ENCODE measurements at regions not wholly inside any gene's neighbourhood (a gene's known extent, or its start where the extent isn't known, plus 50 kb on each side); places are given as distances from the start of the nearest gene placed in this dataset.

GRCh38 chr4:181281451-181281850 is 961.8 kb upstream of the TENM3 start:
- no peak for DNase-seq

GRCh38 chr4:181289198-181289597 is 954.0 kb upstream of the TENM3 start:
- peak; percentile 60 for DNase-seq

- DNase-seq: no peak
Observed at GRCh38 chr4:181291615-181292014, 951.6 kb upstream of the TENM3 start.

GRCh38 chr4:181293014-181293413 is 950.2 kb upstream of the TENM3 start:
- DNase-seq: no peak

GRCh38 chr4:181293541-181293940 is 949.7 kb upstream of the TENM3 start:
- DNase-seq: no peak

GRCh38 chr4:181294421-181294820 is 948.8 kb upstream of the TENM3 start:
- no peak for DNase-seq

- DNase-seq: peak; percentile 51
Observed at GRCh38 chr4:181301735-181302710, 941.2 kb upstream of the TENM3 start.

- DNase-seq: no peak
Observed at GRCh38 chr4:181307824-181308223, 935.4 kb upstream of the TENM3 start.

GRCh38 chr4:181308476-181309312 is 934.5 kb upstream of the TENM3 start:
- peak; percentile 12 for DNase-seq

- DNase-seq: no peak
Observed at GRCh38 chr4:181312066-181312465, 931.1 kb upstream of the TENM3 start.

- DNase-seq: no peak
Observed at GRCh38 chr4:181319629-181320028, 923.6 kb upstream of the TENM3 start.

GRCh38 chr4:181323061-181323460 is 920.1 kb upstream of the TENM3 start:
- no peak for DNase-seq

GRCh38 chr4:181330654-181331201 is 912.5 kb upstream of the TENM3 start:
- DNase-seq: no peak

GRCh38 chr4:181331214-181331613 is 912.0 kb upstream of the TENM3 start:
- no peak for DNase-seq

- DNase-seq: no peak
Observed at GRCh38 chr4:181345931-181346330, 897.3 kb upstream of the TENM3 start.

GRCh38 chr4:181350615-181351415 is 892.4 kb upstream of the TENM3 start:
- DNase-seq: no peak

GRCh38 chr4:181364504-181364903 is 878.7 kb upstream of the TENM3 start:
- DNase-seq: no peak

- DNase-seq: no peak
Observed at GRCh38 chr4:181365671-181366070, 877.5 kb upstream of the TENM3 start.

GRCh38 chr4:181372014-181372413 is 871.2 kb upstream of the TENM3 start:
- DNase-seq: no peak

- DNase-seq: no peak
Observed at GRCh38 chr4:181376058-181376457, 867.1 kb upstream of the TENM3 start.

GRCh38 chr4:181388061-181388460 is 855.1 kb upstream of the TENM3 start:
- DNase-seq: no peak

- DNase-seq: no peak
Observed at GRCh38 chr4:181416966-181417365, 826.2 kb upstream of the TENM3 start.

GRCh38 chr4:181418496-181418895 is 824.7 kb upstream of the TENM3 start:
- peak; percentile 31 for DNase-seq
